PC-3 (cell line): ENCODE measurements at regions not wholly inside any gene's neighbourhood (a gene's known extent, or its start where the extent isn't known, plus 50 kb on each side); places are given as distances from the start of the nearest gene placed in this dataset.
"Not testable (repeated sequence)": the region's sequence is repeated elsewhere in the genome, so short reads cannot be mapped to it uniquely, and the experiment has no call there.

Experiments
- EZH2phosphoT487 ChIP-seq: fragments of 300-600 bp; sonication (generic); IDR thresholded peaks from 2 replicates; pipeline ENCODE4 v1.6.1; 2018; ENCODE audit warnings: mild to moderate bottlenecking, antibody characterized with exemption, low read length, borderline replicate concordance
- TF ChIP-seq, protein P1 (sequence below): fragments of 300-600 bp; sonication (generic); conservative IDR thresholded peaks from 2 replicates; pipeline ENCODE4 v1.5.1; 2017; ENCODE audit warnings: antibody characterized with exemption, low read depth, mild to moderate bottlenecking, low read length

DNA sequence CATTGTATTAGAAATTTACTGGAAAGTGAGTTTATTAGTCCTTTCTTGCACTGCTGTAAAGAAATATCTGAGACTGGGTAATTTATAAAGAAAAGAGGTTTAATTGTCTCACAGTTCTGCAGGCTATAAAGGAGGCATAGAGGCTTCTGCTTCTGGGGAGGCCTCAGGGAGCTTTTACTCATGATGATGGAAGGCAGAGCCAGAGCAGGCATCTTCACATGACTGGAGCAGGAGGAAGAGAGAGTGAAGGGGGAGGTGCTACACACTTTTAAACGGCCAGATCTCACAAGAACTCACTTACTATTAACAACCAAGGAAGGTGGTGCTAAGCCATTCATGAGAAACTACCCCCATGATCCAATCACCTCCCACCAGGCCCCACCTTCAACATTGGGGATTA lies 112.7 kb upstream of the NUTM2F start:
- TF ChIP-seq, protein P1, sequence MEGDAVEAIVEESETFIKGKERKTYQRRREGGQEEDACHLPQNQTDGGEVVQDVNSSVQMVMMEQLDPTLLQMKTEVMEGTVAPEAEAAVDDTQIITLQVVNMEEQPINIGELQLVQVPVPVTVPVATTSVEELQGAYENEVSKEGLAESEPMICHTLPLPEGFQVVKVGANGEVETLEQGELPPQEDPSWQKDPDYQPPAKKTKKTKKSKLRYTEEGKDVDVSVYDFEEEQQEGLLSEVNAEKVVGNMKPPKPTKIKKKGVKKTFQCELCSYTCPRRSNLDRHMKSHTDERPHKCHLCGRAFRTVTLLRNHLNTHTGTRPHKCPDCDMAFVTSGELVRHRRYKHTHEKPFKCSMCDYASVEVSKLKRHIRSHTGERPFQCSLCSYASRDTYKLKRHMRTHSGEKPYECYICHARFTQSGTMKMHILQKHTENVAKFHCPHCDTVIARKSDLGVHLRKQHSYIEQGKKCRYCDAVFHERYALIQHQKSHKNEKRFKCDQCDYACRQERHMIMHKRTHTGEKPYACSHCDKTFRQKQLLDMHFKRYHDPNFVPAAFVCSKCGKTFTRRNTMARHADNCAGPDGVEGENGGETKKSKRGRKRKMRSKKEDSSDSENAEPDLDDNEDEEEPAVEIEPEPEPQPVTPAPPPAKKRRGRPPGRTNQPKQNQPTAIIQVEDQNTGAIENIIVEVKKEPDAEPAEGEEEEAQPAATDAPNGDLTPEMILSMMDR = not testable (repeated sequence)
- not testable (repeated sequence) for TF ChIP-seq EZH2phosphoT487
